GM21526 (cell line): ENCODE measurements at regions not wholly inside any gene's neighbourhood (a gene's known extent, or its start where the extent isn't known, plus 50 kb on each side); places are given as distances from the start of the nearest gene placed in this dataset.

ENCODE experiments used
- ATAC-seq: cut with Tn5 transposase; IDR thresholded peaks from one replicate; pipeline ENCODE4 v1.9.1; 2021; ENCODE audit warnings: moderate library complexity; ENCODE audit not compliant: unreplicated experiment, low FRiP score

DNA sequence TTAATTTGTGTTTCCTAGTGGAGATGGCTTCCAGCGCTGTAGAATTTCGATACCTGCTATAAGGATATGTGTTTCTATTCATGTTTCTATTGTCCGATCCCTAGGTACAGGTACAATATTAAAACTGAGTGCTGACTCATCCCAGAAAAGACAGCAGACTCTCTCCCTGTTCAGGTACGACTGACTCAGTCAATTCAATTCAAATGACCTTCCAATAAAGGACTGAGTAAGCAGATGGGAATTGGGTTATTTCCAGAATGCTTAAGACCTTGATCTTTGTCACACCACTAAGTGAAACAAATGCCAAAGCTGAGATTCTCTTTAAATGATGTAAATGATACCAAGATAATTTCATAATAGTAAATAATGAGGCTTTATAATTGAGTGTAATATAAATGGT, 1596.9 kb downstream of the RPA4 start:
- no peak for ATAC-seq

DNA sequence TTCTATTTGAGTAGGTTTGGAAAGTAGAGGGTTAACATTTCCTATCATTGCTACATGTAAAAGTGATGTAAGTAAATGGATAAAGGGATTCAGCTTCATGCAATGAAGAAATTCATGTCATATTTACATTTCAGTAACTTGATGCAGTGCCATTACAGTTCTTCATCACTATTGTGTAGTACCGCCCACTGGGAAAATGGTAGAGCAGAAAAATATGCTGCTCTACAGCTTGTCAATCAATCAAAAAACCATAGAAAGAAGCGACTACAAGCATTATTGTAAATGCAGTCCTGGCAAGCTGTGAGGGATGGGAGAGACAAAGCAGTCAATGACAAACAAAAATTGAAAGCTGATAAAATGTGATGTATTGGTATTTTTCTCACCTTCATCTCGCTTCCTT, 1597.9 kb downstream of the RPA4 start:
- ATAC-seq, result no peak

DNA sequence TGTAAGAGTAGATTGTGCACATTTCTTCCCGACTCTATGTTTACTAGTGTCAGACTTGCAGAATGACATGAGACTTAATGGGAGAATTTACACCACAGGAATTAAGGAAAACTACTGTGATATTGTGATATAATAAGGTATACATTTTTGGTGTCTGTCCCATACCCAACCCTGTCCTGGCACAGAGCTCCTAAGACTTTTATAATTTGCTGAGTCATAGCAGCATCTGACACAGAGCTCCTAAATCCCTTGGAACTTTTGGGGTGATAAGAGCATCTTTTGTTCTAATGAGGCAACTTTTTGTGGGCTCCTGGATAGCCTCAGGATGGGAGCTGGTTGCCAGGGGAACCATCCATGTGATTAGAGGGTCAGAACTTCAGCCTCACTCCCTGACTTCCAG, 1607.0 kb downstream of the RPA4 start:
- ATAC-seq, result no peak

DNA sequence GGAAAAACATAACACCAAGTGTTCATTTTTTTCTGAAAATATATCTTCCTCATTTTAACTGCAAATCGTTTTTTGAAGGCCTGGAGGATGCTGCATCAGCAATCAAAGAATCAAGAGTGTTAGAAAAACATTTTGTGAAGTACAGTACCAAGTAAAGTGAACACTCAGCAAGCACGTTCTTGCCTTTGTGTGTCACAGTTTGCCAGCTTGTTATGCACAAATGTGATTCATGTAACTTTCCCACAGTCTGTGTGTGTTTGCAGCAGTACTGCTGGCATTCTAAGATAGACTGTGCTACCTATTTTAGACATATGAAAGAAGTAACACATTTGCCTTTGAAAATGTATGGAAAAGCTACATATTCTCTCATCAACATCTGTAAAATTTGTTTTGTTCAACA, 1617.7 kb downstream of the RPA4 start:
- ATAC-seq, result no peak

DNA sequence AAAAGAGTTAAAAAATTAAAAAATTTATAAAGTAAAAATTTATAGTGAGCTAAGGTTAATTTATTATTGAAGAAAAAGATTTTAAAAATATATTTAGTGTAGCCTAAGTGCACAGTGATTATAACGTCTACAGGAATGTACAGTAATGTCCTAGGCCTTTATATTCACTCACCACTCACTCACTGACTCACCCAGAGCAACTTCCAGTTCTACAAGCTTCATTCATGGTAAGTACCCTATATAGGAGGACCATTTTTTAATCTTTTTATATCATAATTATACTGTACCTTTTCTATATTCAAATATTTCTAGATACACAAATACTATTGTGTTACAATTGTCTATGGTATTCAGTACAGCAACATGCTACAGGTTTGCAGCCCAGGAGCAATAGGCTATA, 1623.2 kb downstream of the RPA4 start:
- ATAC-seq, result no peak

DNA sequence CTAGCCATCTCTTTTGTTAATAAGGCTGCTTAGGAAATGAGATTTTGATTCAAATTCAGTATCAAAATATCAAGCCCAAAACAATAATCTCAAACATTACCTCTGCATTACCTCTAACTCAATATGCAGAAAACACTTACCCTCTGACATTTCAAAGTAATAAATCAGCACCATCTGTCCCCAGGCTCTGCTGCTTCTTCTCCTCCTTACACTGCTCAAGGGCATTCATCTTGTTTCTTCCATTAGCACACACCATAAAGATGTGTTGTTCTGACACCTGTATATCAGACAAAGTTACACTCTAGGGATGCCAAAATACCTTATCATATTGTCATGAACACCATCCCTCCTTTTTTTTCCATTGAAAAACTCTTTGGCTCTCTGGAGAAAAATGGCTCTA, 1630.3 kb downstream of the RPA4 start:
- no peak for ATAC-seq

DNA sequence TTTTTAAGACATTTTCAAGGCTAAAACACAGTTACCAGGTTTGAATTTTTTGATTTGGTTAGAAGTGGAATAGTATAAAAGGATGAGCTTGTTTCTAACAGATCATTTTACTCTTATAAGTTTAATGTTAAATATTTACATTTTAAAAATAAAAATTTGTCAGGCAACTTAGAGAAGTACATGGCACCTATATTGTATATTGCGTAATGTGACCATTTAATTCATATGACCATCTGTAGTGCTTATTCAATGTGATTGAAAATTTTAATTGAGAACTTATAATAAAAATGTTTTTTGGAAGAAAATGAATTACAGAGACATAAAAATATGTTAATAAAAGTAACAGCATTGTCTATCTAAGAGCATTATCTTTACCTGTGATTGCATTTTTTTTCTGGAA, 1632.4 kb downstream of the RPA4 start:
- ATAC-seq, result no peak

DNA sequence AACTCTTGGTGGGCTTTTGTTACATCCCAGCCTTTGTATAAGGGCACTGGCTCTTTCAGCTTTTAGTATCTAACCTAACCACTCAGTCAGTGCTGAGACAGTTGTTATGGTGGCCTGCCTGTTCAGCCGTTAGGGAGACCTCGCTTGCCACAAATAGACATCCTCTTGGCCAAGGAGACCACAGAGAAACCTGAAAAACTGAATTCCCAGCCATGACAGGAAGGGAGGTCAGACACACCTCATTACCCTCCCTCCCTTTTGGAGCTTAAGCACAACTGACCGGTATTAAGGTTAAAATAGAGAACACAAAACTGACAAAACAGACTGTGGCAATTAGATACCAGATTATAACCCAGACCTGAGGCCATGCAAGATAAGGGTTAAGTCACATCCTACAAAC, 1639.3 kb downstream of the RPA4 start:
- no peak for ATAC-seq

DNA sequence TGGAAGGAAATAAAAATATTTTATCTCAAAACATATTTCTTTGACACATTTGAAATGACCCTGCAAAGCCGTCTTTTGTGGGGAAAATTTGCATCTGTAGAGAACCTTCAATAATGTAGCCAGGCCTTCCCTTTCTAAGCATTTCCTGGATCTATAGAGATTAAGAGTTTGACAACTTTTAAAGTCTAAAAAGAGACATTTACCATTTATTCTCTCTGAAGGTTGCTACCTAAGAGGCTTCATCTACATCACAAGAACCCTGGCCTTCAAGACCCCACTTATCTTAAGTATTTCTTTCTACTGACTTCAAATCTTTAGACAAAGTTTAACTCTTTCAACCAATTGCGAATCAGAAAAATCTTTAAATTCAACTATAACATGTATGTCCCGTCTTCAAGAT, 1639.8 kb downstream of the RPA4 start:
- no peak for ATAC-seq

DNA sequence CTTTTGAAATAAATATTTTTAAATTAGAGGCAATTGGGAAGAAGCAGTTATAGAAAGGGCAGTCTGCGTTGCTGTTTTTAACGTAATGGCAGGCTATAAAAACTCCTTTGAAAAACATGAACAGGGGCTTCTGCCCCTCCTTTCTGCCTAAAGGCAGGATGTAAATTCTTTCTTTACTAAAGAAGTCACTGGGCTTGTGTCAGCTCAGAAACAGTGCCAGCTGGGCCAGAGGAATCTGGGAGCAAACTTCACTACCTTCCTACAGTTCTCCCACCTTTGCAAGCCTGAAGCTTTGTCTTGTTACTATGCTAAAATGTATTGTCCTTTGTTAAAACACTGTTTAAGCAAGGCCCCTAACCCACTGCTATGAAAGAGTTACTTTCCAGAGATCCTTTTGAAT, 1664.8 kb downstream of the RPA4 start:
- no peak for ATAC-seq

DNA sequence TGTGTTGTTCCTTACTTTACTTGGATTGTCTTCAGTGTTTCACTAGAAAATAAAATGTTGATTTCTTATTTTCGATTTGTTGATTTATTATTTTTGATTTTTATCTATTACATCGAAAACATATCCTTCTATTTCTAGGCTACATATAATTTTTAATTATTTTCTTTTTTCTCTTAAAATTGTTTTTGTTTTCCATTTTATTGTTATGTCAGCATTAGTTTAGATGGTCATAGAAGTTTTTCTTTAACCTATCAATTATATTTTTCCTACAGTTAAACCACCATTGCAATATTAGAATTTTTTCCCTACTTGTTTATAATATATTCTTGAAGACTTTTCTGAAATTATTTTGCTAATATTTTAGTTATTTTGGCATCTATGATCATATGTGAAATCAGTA, 1685.1 kb downstream of the RPA4 start:
- ATAC-seq, result no peak

DNA sequence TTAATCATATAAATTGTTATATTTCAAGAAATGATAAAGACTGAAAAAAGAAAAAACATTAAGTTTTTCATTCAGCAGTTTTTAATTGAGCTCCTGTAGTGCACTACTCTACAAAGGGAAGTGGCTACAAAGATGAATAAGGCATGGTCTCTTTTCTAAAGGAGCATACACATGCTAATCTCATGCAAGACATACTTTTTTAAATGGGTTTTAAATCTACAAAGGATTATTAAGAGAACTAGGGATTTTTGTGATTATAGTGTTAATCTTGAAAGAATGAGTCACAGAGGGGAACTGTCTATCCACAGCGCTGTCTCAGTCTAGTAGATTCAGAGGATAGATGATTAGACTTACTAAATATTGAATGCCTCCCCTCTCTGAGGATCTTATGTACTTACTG, 1722.2 kb downstream of the RPA4 start:
- ATAC-seq, result no peak

DNA sequence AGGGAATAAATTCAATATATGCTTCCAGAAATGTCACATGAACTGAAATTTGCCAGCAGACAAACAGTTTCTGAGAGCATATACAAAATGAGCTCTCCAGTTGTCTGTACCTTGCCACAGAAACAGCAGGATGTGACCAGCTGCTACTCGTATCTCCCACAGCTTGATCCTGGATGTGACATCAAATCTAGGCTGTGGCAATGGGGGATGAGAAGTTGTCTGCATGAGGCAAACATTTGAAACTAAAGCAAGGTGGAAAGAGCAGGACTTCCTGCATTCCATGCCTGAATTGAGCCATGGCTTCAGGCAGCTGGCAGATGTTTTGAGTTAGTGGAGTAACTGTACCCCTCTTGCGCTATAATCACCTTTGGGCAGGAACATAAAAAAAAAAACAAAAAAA, 1724.0 kb downstream of the RPA4 start:
- no peak for ATAC-seq

DNA sequence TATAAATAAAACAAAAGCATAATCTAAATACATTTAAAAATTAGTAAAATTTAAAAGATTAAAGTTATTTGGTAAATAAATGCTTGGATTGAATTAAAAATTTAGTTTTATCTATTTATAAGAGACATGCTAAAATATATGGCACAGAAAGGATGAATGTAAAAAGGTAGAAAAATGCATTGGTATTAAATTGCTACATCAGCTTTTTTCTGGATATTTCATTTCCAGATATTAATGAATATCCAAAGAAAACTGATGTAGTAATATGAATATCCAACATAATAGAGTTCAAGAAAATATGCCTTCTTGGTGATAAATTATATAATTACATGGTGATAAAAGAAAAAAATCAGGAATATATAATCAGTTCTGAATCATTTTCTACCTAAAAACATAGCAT, 1743.9 kb downstream of the RPA4 start:
- no peak for ATAC-seq

DNA sequence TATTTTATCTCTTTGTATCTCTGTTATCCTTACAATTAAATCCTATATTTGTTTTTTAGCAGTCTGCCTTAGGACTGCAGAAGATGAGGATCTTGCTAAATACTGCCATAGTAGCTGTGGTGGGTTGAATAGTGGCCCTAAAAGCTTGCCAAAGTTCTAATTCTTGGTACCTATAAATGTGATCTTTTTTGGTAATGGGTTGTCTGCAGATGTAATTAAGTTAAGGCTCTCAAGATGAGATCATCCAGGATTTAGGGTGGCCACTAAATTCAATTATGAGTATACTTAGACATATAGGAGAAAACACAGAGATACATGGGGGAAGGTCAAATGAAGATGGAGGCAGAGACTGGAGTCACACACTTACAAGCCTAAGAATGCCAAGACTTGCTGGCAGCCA, 1753.7 kb downstream of the RPA4 start:
- no peak for ATAC-seq

DNA sequence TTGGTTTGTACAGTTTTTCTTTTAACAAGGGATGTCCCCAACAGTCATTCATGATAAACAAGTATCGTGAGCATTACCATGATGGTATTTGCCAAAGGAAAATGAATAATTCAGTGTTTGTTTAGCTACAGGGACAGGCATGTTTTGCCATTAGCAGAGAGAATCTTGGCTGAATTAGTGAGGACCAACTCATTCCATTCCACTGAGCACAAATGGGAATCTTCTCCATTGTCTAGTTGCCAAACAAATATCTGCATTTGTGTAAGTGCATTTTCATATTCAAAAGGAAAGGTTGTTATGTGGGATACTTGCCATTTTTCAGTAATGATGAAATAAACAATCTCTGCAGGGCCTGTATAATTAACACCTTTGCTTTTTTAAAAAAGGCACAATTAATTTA, 1762.6 kb downstream of the RPA4 start:
- no peak for ATAC-seq

DNA sequence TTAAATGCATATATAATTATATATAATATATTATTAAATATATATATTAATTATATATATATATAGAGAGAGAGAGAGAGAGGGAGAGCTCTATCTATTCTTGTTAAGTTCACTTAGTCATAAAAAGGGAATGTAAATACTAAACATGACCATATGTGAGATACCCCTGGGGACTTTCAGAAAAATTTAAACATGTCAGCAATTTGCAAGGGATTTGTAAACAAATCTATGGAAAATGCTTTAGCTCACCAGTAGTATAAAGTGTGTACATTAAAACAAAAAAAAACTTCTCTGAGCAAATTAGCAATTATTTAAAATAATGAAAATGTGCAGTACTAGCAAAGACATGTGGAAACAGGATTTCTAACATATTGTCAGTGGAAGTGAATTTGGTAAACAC, 1755.5 kb downstream of the PCDH19 start:
- no peak for ATAC-seq
